ENCODE measurements at regions not wholly inside any gene's neighbourhood (a gene's known extent, or its start where the extent isn't known, plus 50 kb on each side); places are given as distances from the start of the nearest gene placed in this dataset.

DNA sequence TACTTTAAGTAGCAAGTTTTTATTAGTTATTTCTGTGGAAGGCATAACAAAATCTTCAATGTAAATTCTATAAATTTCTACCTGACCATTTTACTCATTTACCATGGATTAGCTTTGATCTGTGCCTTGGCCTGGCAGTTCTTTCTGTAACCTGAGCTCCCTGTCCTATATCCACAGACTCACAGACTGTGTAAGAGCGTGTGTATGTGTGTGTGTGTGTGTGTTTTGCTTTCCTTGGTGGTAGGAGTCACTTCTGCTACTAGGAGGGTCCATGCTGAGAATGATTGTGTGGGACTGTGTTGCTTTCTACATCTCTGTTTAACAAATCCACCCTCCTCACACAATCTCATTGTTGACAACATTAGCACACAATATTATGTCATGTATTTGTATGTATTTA is 221.2 kb upstream of the PELI2 start:
- H4K91ac ChIP-seq (ENCODE audit: low read depth, low read length, poor library complexity): no peak overlapping the region
- no CpG with 5 or more reads among the region's 1 CpG for WGBS, 2 donors (ENCODE audit: extremely low coverage in 2 of 2, insufficient read length in 2 of 2, insufficient replicate concordance in 1 of 2)
- no peak for DNase-seq (ENCODE audit: low spot score)

DNA sequence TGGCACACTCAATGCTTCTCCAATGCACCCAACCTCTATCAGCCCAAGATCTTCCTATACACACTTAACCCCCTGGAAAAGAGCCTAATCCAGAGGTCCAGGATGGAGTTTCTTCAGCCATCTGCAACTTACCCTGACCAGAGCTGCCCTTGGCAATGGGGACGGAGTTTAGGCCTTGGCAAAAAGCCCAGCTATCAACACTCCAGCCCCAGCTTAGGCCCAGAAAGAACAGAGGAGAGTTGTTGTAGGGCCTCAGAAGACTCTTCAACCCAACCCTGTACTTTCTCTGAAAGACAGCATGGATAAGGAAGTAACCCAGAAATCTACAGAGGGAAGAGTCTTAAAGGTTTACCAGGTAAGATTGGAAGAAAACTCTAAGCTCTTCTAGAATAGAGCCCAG is 219.3 kb upstream of the PELI2 start:
- Histone ChIP-seq H2BK15ac (ENCODE audit: low read length) (no peak overlapping the region), H3K4me2 (ENCODE audit: insufficient read depth, low read length, poor library complexity, severe bottlenecking) (no peak overlapping the region), H2BK5ac (ENCODE audit: low read length) (no peak overlapping the region), H3K9ac (ENCODE audit: low read depth, low read length, poor library complexity) (no peak overlapping the region), H3K27ac (replicated peaks; ENCODE audit: low read length) (no peak overlapping the region), H2AK5ac (ENCODE audit: low read depth, low read length) (no peak overlapping the region), H3K4me1 (ENCODE audit: control insufficient read depth in 2 of 2, insufficient read depth in 1 of 2, low read depth in 1 of 2, low read length in 2 of 2) (peaks cover 4 to 11% of the 10 kb centered on the region in 2 donors), H2BK120ac (ENCODE audit: low read depth, low read length) (no peak overlapping the region), H3K23ac (ENCODE audit: low read depth, low read length, poor library complexity) (no peak overlapping the region), H3K27me3 (ENCODE audit: control insufficient read depth in 3 of 3, insufficient read depth in 3 of 3, low read depth in 1 of 3, low read length in 3 of 3) (no peaks in the 10 kb centered on the region), H4K8ac (ENCODE audit: low read depth, low read length) (no peak overlapping the region), H3K18ac (ENCODE audit: low read length) (no peak overlapping the region), H3K9me3 (replicated peaks in 1 of 2; ENCODE audit: control insufficient read depth in 2 of 2, insufficient read depth in 1 of 2, low read depth in 1 of 2, low read length in 2 of 2) (no peaks in the 10 kb centered on the region), H2AFZ (ENCODE audit: low read length) (no peak overlapping the region), H3K36me3 (replicated peaks in 1 of 2; ENCODE audit: control insufficient read depth in 2 of 2, insufficient read depth in 2 of 2, low read length in 2 of 2) (no peaks in the 10 kb centered on the region), H4K91ac (ENCODE audit: low read depth, low read length, poor library complexity) (no peak overlapping the region), H3K4ac (ENCODE audit: low read length) (no peak overlapping the region), H3K4me3 (ENCODE audit: low read length in 2 of 2) (no peak overlapping the region), H2BK12ac (ENCODE audit: low read length) (no peak overlapping the region), H3K79me1 (ENCODE audit: low read depth, low read length) (no peaks in the 10 kb centered on the region), H3K14ac (ENCODE audit: low read length) (no peak overlapping the region)
- no peak for DNase-seq (ENCODE audit: low spot score)
- no CpG with 5 or more reads among the region's 1 CpG for WGBS, 2 donors (ENCODE audit: extremely low coverage in 2 of 2, insufficient read length in 2 of 2, insufficient replicate concordance in 1 of 2)

More for the DNA sequence above, 221.2 kb upstream of the PELI2 start:
- Histone ChIP-seq H3K27ac (replicated peaks; ENCODE audit: low read length) (no peak overlapping the region), H2BK15ac (ENCODE audit: low read length) (no peak overlapping the region), H3K23ac (ENCODE audit: low read depth, low read length, poor library complexity) (no peak overlapping the region), H2BK12ac (ENCODE audit: low read length) (no peak overlapping the region), H3K4me3 (ENCODE audit: low read length in 2 of 2) (no peak overlapping the region), H2AK5ac (ENCODE audit: low read depth, low read length) (no peak overlapping the region), H3K9ac (ENCODE audit: low read depth, low read length, poor library complexity) (no peak overlapping the region), H3K14ac (ENCODE audit: low read length) (no peak overlapping the region), H2AFZ (ENCODE audit: low read length) (no peak overlapping the region), H3K4ac (ENCODE audit: low read length) (no peak overlapping the region), H2BK5ac (ENCODE audit: low read length) (no peak overlapping the region), H3K79me1 (ENCODE audit: low read depth, low read length) (no peaks in the 10 kb centered on the region), H4K8ac (ENCODE audit: low read depth, low read length) (no peak overlapping the region), H3K18ac (ENCODE audit: low read length) (no peak overlapping the region), H3K9me3 (replicated peaks in 1 of 2; ENCODE audit: control insufficient read depth in 2 of 2, insufficient read depth in 1 of 2, low read depth in 1 of 2, low read length in 2 of 2) (no peaks in the 10 kb centered on the region), H3K27me3 (ENCODE audit: control insufficient read depth in 3 of 3, insufficient read depth in 3 of 3, low read depth in 1 of 3, low read length in 3 of 3) (no peaks in the 10 kb centered on the region), H3K4me2 (ENCODE audit: insufficient read depth, low read length, poor library complexity, severe bottlenecking) (no peak overlapping the region), H3K36me3 (replicated peaks in 1 of 2; ENCODE audit: control insufficient read depth in 2 of 2, insufficient read depth in 2 of 2, low read length in 2 of 2) (no peaks in the 10 kb centered on the region), H3K4me1 (ENCODE audit: control insufficient read depth in 2 of 2, insufficient read depth in 1 of 2, low read depth in 1 of 2, low read length in 2 of 2) (peaks cover 4 to 11% of the 10 kb centered on the region in 2 donors), H2BK120ac (ENCODE audit: low read depth, low read length) (no peak overlapping the region)

DNA sequence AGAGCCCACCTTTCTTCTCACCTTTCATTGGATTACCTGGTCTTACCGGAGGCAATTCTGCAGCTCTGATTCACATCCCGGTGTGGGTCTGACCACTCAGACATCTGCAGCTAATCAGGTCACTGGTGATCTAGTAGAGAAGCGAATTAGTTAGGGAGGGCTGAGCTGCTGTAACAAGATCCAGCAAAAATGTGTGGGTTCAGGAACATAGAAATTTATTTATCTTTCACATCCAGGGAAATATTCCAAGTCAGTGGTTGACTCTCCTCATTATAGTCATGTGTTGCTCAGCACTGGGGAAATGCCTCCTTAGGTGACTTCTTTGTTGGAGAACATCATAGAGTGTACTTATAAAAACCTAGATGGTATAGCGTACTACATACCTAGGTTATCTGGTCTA is 218.7 kb upstream of the PELI2 start:
- H3K18ac ChIP-seq (ENCODE audit: low read length): no peak overlapping the region
- no peak overlapping the region for H3K4me3 ChIP-seq (ENCODE audit: low read length in 2 of 2)
- WGBS, 2 donors (ENCODE audit: extremely low coverage in 2 of 2, insufficient read length in 2 of 2, insufficient replicate concordance in 1 of 2): no CpG with 5 or more reads among the region's 4 CpGs
- no peak overlapping the region for H2AK5ac ChIP-seq (ENCODE audit: low read depth, low read length)
- no peak overlapping the region for H3K4me2 ChIP-seq (ENCODE audit: insufficient read depth, low read length, poor library complexity, severe bottlenecking)
- no peak overlapping the region for H2BK5ac ChIP-seq (ENCODE audit: low read length)
- H3K23ac ChIP-seq (ENCODE audit: low read depth, low read length, poor library complexity): no peak overlapping the region
- H4K91ac ChIP-seq (ENCODE audit: low read depth, low read length, poor library complexity): no peak overlapping the region
- H2BK12ac ChIP-seq (ENCODE audit: low read length): no peak overlapping the region
- DNase-seq (ENCODE audit: low spot score): no peak
- H3K36me3 ChIP-seq (replicated peaks in 1 of 2; ENCODE audit: control insufficient read depth in 2 of 2, insufficient read depth in 2 of 2, low read length in 2 of 2): no peaks in the 10 kb centered on the region
- no peak overlapping the region for H3K4ac ChIP-seq (ENCODE audit: low read length)
- no peak overlapping the region for H2AFZ ChIP-seq (ENCODE audit: low read length)
- no peaks in the 10 kb centered on the region for H3K79me1 ChIP-seq (ENCODE audit: low read depth, low read length)
- no peak overlapping the region for H4K8ac ChIP-seq (ENCODE audit: low read depth, low read length)
- H3K9me3 ChIP-seq (replicated peaks in 1 of 2; ENCODE audit: control insufficient read depth in 2 of 2, insufficient read depth in 1 of 2, low read depth in 1 of 2, low read length in 2 of 2): no peaks in the 10 kb centered on the region
- no peak overlapping the region for H3K9ac ChIP-seq (ENCODE audit: low read depth, low read length, poor library complexity)
- H3K27me3 ChIP-seq (ENCODE audit: control insufficient read depth in 3 of 3, insufficient read depth in 3 of 3, low read depth in 1 of 3, low read length in 3 of 3): no peaks in the 10 kb centered on the region
- H3K14ac ChIP-seq (ENCODE audit: low read length): no peak overlapping the region
- peaks cover 4 to 10% of the 10 kb centered on the region in 2 donors for H3K4me1 ChIP-seq (ENCODE audit: control insufficient read depth in 2 of 2, insufficient read depth in 1 of 2, low read depth in 1 of 2, low read length in 2 of 2)
- no peak overlapping the region for H3K27ac ChIP-seq (replicated peaks; ENCODE audit: low read length)
- no peak overlapping the region for H2BK15ac ChIP-seq (ENCODE audit: low read length)
- H2BK120ac ChIP-seq (ENCODE audit: low read depth, low read length): no peak overlapping the region

DNA sequence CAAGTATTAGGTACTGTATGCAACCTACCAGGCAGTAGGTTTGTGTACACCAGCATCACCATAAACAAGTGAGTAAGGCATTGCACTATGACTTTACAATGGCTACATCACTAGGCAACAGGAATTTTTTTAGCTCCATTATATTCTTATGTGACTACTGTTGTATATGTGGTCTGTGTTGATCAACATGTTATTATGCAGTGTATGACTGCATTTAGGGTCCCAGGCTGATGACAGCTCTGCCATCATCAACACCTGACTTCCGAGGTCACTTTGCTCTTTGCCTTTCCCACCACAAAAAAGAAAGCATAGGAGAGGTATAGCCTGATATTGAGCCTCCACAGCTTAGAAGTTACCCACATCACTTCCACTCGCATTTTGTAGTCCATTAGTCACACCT is 217.5 kb upstream of the PELI2 start:
- Histone ChIP-seq H3K9me3 (replicated peaks in 1 of 2; ENCODE audit: control insufficient read depth in 2 of 2, insufficient read depth in 1 of 2, low read depth in 1 of 2, low read length in 2 of 2) (no peaks in the 10 kb centered on the region), H3K27me3 (ENCODE audit: control insufficient read depth in 3 of 3, insufficient read depth in 3 of 3, low read depth in 1 of 3, low read length in 3 of 3) (no peaks in the 10 kb centered on the region), H2AK5ac (ENCODE audit: low read depth, low read length) (no peak overlapping the region), H3K18ac (ENCODE audit: low read length) (no peak overlapping the region), H3K4me1 (ENCODE audit: control insufficient read depth in 2 of 2, insufficient read depth in 1 of 2, low read depth in 1 of 2, low read length in 2 of 2) (peaks cover 4 to 9% of the 10 kb centered on the region in 2 donors), H3K23ac (ENCODE audit: low read depth, low read length, poor library complexity) (no peak overlapping the region), H3K4me2 (ENCODE audit: insufficient read depth, low read length, poor library complexity, severe bottlenecking) (no peak overlapping the region), H2BK5ac (ENCODE audit: low read length) (no peak overlapping the region), H3K4me3 (ENCODE audit: low read length in 2 of 2) (no peak overlapping the region), H3K36me3 (replicated peaks in 1 of 2; ENCODE audit: control insufficient read depth in 2 of 2, insufficient read depth in 2 of 2, low read length in 2 of 2) (no peaks in the 10 kb centered on the region), H4K8ac (ENCODE audit: low read depth, low read length) (no peak overlapping the region), H4K91ac (ENCODE audit: low read depth, low read length, poor library complexity) (no peak overlapping the region), H2BK12ac (ENCODE audit: low read length) (no peak overlapping the region), H3K4ac (ENCODE audit: low read length) (no peak overlapping the region), H2BK120ac (ENCODE audit: low read depth, low read length) (no peak overlapping the region), H3K27ac (replicated peaks; ENCODE audit: low read length) (no peak overlapping the region), H3K9ac (ENCODE audit: low read depth, low read length, poor library complexity) (no peak overlapping the region), H2BK15ac (ENCODE audit: low read length) (no peak overlapping the region), H3K14ac (ENCODE audit: low read length) (no peak overlapping the region), H2AFZ (ENCODE audit: low read length) (no peak overlapping the region), H3K79me1 (ENCODE audit: low read depth, low read length) (no peaks in the 10 kb centered on the region)
- WGBS, 2 donors (ENCODE audit: extremely low coverage in 2 of 2, insufficient read length in 2 of 2, insufficient replicate concordance in 1 of 2): no CpG with 5 or more reads among the region's 2 CpGs
- no peak for DNase-seq (ENCODE audit: low spot score)
